ENCODE measurements at regions not wholly inside any gene's neighbourhood (a gene's known extent, or its start where the extent isn't known, plus 50 kb on each side); places are given as distances from the start of the nearest gene placed in this dataset.

DNA sequence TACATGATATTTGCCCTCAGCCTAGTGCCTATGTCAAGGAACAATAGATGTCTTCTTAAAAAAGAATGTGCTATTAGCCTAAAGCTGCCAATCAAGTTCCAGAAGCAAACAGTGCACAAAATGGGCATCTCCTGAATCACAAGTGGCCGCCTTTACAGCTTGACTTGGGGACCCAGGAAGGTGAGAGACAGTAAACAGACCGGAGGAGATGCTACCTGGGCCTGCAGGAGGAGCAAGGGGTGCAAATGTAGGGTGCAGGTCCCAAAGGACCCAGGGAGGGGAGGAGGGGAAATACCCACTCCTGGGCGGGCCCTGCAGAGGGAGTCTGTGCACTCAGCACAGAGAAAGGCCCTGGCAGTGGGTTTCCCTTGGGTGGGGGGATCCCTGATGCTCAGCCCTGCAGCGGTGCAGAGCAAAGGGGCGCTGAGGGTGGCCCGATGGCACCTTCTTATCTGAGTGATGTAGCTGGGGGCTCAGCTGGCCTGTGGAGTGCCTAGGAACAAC, 147.7 kb downstream of the WDR11 start:
- TF ChIP-seq, protein P1, sequence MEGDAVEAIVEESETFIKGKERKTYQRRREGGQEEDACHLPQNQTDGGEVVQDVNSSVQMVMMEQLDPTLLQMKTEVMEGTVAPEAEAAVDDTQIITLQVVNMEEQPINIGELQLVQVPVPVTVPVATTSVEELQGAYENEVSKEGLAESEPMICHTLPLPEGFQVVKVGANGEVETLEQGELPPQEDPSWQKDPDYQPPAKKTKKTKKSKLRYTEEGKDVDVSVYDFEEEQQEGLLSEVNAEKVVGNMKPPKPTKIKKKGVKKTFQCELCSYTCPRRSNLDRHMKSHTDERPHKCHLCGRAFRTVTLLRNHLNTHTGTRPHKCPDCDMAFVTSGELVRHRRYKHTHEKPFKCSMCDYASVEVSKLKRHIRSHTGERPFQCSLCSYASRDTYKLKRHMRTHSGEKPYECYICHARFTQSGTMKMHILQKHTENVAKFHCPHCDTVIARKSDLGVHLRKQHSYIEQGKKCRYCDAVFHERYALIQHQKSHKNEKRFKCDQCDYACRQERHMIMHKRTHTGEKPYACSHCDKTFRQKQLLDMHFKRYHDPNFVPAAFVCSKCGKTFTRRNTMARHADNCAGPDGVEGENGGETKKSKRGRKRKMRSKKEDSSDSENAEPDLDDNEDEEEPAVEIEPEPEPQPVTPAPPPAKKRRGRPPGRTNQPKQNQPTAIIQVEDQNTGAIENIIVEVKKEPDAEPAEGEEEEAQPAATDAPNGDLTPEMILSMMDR (IDR thresholded peaks at IDR 0.05), result no peak
- TF ChIP-seq, protein P2, sequence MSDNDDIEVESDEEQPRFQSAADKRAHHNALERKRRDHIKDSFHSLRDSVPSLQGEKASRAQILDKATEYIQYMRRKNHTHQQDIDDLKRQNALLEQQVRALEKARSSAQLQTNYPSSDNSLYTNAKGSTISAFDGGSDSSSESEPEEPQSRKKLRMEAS (IDR thresholded peaks at IDR 0.05; ENCODE audit: low read depth), result no peak
- no peak for TF ChIP-seq SIN3A (IDR thresholded peaks at IDR 0.05; ENCODE audit: borderline replicate concordance, low read depth, low read length)
- TF ChIP-seq, protein P3, sequence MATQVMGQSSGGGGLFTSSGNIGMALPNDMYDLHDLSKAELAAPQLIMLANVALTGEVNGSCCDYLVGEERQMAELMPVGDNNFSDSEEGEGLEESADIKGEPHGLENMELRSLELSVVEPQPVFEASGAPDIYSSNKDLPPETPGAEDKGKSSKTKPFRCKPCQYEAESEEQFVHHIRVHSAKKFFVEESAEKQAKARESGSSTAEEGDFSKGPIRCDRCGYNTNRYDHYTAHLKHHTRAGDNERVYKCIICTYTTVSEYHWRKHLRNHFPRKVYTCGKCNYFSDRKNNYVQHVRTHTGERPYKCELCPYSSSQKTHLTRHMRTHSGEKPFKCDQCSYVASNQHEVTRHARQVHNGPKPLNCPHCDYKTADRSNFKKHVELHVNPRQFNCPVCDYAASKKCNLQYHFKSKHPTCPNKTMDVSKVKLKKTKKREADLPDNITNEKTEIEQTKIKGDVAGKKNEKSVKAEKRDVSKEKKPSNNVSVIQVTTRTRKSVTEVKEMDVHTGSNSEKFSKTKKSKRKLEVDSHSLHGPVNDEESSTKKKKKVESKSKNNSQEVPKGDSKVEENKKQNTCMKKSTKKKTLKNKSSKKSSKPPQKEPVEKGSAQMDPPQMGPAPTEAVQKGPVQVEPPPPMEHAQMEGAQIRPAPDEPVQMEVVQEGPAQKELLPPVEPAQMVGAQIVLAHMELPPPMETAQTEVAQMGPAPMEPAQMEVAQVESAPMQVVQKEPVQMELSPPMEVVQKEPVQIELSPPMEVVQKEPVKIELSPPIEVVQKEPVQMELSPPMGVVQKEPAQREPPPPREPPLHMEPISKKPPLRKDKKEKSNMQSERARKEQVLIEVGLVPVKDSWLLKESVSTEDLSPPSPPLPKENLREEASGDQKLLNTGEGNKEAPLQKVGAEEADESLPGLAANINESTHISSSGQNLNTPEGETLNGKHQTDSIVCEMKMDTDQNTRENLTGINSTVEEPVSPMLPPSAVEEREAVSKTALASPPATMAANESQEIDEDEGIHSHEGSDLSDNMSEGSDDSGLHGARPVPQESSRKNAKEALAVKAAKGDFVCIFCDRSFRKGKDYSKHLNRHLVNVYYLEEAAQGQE (IDR thresholded peaks at IDR 0.05; ENCODE audit: low read depth, low read length), result no peak
- TF ChIP-seq NFIC (IDR thresholded peaks at IDR 0.05; ENCODE audit: borderline replicate concordance), result no peak
- TF ChIP-seq TAF1 (IDR thresholded peaks at IDR 0.05; ENCODE audit: borderline replicate concordance, low read depth, low read length), result no peak
- no peak for TF ChIP-seq ELF1 (IDR thresholded peaks at IDR 0.05)
- TF ChIP-seq EP300 (IDR thresholded peaks at IDR 0.05; ENCODE audit: borderline replicate concordance in 1 of 2, low read depth in 1 of 2, low read length in 1 of 2), result no peak
- TF ChIP-seq, protein P4, sequence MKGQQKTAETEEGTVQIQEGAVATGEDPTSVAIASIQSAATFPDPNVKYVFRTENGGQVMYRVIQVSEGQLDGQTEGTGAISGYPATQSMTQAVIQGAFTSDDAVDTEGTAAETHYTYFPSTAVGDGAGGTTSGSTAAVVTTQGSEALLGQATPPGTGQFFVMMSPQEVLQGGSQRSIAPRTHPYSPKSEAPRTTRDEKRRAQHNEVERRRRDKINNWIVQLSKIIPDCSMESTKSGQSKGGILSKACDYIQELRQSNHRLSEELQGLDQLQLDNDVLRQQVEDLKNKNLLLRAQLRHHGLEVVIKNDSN (IDR thresholded peaks at IDR 0.05; ENCODE audit: borderline replicate concordance, low read depth), result no peak
- TF ChIP-seq EZH2phosphoT487 (IDR thresholded peaks at IDR 0.05; ENCODE audit: borderline replicate concordance, low read depth), result no peak
- no peak for TF ChIP-seq GATA2 (CRISPR knock-in tag; IDR thresholded peaks at IDR 0.05)

All from SK-N-SH (cell line).